ENCODE measurements at regions not wholly inside any gene's neighbourhood (a gene's known extent, or its start where the extent isn't known, plus 50 kb on each side); places are given as distances from the start of the nearest gene placed in this dataset.

DNA sequence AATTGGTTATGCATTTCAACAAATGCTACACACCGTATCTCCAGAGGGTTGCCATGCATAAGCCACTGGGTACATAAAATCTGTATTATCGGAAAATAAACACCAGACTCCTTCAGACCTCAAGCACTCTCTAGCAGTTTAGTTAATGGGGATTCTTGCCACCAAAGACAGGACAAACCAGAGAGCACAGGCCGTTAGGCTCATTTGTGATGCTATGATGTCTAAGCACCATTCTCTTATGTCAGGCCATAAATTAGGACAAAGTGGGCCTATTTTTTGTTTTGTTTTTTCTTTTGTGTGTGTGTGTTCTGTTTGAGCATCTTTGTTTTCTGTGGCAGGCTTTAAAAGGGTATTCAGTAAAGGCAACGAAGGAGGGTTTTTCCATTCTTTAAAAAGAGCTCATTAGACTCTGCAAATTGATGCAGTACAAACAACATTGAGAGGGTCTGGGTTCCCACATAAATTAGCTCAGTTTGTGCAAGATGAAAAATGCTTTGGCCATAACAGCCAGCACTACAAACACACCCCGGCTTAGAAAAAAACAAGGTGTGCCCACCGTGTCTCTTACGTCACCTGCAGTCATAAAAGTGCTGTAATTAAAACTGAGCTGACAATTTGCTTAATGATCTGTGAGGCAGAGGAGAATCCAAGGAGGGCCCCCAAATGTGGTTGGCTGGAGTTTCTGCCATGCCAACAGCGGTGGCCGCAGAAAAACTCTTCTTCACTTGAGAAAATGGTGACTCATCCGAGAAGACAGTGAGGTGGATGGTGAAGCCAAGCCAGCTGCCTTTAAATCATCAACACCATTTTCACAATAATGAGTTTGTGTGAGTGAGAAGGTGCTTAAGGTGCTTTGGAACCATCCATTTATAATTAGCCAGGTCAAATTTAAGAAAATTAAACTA lies 297.9 kb downstream of the GATA3 start:
- no peak for DNase-seq (ENCODE audit: low read depth in 1 of 2, low spot score in 1 of 2)
- TF ChIP-seq GABPA (IDR thresholded peaks at IDR 0.05; ENCODE audit: low read depth) (no peak), POLR2AphosphoS5 (IDR thresholded peaks at IDR 0.05; ENCODE audit: low read depth) (no peak), SPI1 (IDR thresholded peaks at IDR 0.05; ENCODE audit: borderline replicate concordance, low read depth) (no peak)
- TF ChIP-seq, protein P1, sequence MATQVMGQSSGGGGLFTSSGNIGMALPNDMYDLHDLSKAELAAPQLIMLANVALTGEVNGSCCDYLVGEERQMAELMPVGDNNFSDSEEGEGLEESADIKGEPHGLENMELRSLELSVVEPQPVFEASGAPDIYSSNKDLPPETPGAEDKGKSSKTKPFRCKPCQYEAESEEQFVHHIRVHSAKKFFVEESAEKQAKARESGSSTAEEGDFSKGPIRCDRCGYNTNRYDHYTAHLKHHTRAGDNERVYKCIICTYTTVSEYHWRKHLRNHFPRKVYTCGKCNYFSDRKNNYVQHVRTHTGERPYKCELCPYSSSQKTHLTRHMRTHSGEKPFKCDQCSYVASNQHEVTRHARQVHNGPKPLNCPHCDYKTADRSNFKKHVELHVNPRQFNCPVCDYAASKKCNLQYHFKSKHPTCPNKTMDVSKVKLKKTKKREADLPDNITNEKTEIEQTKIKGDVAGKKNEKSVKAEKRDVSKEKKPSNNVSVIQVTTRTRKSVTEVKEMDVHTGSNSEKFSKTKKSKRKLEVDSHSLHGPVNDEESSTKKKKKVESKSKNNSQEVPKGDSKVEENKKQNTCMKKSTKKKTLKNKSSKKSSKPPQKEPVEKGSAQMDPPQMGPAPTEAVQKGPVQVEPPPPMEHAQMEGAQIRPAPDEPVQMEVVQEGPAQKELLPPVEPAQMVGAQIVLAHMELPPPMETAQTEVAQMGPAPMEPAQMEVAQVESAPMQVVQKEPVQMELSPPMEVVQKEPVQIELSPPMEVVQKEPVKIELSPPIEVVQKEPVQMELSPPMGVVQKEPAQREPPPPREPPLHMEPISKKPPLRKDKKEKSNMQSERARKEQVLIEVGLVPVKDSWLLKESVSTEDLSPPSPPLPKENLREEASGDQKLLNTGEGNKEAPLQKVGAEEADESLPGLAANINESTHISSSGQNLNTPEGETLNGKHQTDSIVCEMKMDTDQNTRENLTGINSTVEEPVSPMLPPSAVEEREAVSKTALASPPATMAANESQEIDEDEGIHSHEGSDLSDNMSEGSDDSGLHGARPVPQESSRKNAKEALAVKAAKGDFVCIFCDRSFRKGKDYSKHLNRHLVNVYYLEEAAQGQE (IDR thresholded peaks at IDR 0.05; ENCODE audit: insufficient replicate concordance, low read depth), result no peak
- TF ChIP-seq, protein P2, sequence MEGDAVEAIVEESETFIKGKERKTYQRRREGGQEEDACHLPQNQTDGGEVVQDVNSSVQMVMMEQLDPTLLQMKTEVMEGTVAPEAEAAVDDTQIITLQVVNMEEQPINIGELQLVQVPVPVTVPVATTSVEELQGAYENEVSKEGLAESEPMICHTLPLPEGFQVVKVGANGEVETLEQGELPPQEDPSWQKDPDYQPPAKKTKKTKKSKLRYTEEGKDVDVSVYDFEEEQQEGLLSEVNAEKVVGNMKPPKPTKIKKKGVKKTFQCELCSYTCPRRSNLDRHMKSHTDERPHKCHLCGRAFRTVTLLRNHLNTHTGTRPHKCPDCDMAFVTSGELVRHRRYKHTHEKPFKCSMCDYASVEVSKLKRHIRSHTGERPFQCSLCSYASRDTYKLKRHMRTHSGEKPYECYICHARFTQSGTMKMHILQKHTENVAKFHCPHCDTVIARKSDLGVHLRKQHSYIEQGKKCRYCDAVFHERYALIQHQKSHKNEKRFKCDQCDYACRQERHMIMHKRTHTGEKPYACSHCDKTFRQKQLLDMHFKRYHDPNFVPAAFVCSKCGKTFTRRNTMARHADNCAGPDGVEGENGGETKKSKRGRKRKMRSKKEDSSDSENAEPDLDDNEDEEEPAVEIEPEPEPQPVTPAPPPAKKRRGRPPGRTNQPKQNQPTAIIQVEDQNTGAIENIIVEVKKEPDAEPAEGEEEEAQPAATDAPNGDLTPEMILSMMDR (IDR thresholded peaks at IDR 0.05; ENCODE audit: insufficient read depth, low read length), result no peak

DNA sequence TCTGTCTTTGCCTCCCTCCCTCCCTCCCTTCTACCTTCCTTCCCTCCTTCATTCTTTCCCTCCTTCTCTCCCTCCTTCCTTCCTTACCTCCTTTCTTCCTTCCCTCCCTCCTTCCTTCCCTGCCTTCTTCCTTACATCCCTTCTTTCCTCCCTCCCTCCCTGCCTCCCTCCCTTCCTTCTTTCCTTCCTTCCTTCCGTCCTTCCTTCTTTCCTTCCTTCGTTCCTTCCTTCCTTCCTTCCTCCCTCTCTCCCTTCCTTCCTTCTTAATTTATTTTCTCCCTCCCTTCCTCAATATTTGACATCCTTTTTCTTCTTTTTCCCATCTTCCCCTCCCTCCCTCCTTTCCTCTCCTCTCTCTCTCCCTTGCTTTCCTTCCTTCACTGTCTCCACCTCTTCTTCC lies 301.8 kb downstream of the GATA3 start:
- Histone ChIP-seq H3K27ac (replicated peaks) (no peak overlapping the region), H3K4me3 (replicated peaks; ENCODE audit: insufficient read depth, low read length) (no peak overlapping the region), H3K27me3 (ENCODE audit: insufficient read depth, poor library complexity, severe bottlenecking) (no peaks in the 10 kb centered on the region)
- TF ChIP-seq, protein P1 (IDR thresholded peaks at IDR 0.05; ENCODE audit: insufficient replicate concordance, low read depth), result no peak
- TF ChIP-seq SPI1 (IDR thresholded peaks at IDR 0.05; ENCODE audit: borderline replicate concordance, low read depth) (no peak), POLR2AphosphoS5 (IDR thresholded peaks at IDR 0.05; ENCODE audit: low read depth) (no peak), GABPA (IDR thresholded peaks at IDR 0.05; ENCODE audit: low read depth) (no peak)
- TF ChIP-seq, protein P2 (IDR thresholded peaks at IDR 0.05; ENCODE audit: insufficient read depth, low read length), result no peak
- no peak for DNase-seq (ENCODE audit: low read depth in 1 of 2, low spot score in 1 of 2)

More for the DNA sequence above, 297.9 kb downstream of the GATA3 start:
- Histone ChIP-seq H3K4me3 (replicated peaks; ENCODE audit: insufficient read depth, low read length) (no peak overlapping the region), H3K27ac (replicated peaks) (no peak overlapping the region), H3K27me3 (ENCODE audit: insufficient read depth, poor library complexity, severe bottlenecking) (no peaks in the 10 kb centered on the region)

DNA sequence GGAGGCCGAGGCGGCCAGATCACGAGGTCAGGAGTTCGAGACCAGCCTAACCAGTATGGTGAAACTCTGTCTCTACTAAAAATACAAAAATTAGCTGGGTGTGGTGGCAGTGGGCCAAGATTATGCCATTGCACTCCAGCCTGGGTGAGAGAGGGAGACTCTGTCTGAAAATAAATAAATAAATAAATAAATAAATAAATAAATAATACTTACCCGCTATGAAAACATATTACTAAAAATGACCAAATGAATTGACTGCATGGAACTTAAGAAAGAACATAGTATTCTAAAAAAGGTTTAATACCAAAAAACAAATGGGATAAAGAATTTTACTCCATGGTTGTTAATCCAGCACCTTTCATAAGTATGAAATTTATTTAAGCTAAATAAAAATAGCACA lies 305.0 kb downstream of the GATA3 start:
- H3K27ac ChIP-seq (replicated peaks), result no peak overlapping the region
- no peak overlapping the region for H3K4me3 ChIP-seq (replicated peaks; ENCODE audit: insufficient read depth, low read length)
- H3K27me3 ChIP-seq (ENCODE audit: insufficient read depth, poor library complexity, severe bottlenecking), result no peaks in the 10 kb centered on the region
- TF ChIP-seq SPI1 (IDR thresholded peaks at IDR 0.05; ENCODE audit: borderline replicate concordance, low read depth) (no peak), GABPA (IDR thresholded peaks at IDR 0.05; ENCODE audit: low read depth) (no peak), POLR2AphosphoS5 (IDR thresholded peaks at IDR 0.05; ENCODE audit: low read depth) (no peak)
- TF ChIP-seq, protein P1 (IDR thresholded peaks at IDR 0.05; ENCODE audit: insufficient replicate concordance, low read depth), result no peak
- TF ChIP-seq, protein P2 (IDR thresholded peaks at IDR 0.05; ENCODE audit: insufficient read depth, low read length), result no peak
- DNase-seq (ENCODE audit: low read depth in 1 of 2, low spot score in 1 of 2), result no peak

All from HL-60 (cell line).